ENCODE measurements at regions not wholly inside any gene's neighbourhood (a gene's known extent, or its start where the extent isn't known, plus 50 kb on each side); places are given as distances from the start of the nearest gene placed in this dataset.

DNA sequence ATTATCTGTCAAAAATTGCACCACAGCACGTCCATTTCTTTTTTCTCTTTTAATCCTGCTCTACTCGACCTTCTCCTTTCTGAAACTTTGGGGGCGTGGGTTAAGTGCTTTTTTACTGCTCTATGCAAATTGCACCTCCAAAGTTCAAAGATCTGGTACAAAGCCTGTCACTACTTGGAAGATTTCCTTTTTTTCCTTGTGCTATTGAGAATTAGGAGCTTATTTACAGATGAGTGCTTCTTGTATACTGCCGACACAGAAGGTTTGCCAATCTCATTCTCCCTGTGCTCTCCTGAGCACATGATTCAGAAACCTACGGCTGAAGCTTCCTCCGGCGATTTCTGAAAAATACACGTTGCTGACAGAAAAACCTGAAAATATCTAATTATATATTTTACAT lies 94.8 kb downstream of the TEX29 start:
- TF ChIP-seq CTCF (IDR thresholded peaks at IDR 0.05; ENCODE audit: insufficient read depth, low read length, poor library complexity, severe bottlenecking) (no peak), EZH2phosphoT487 (conservative IDR thresholded peaks at IDR 0.05; ENCODE audit: low read length) (no peak)
